ENCODE measurements at regions not wholly inside any gene's neighbourhood (a gene's known extent, or its start where the extent isn't known, plus 50 kb on each side); places are given as distances from the start of the nearest gene placed in this dataset.

- TF ChIP-seq CTCF (IDR thresholded peaks at IDR 0.05; ENCODE audit: low read depth, low read length, poor library complexity, severe bottlenecking) (no peak), EZH2phosphoT487 (IDR thresholded peaks at IDR 0.05; ENCODE audit: borderline replicate concordance, low read length) (no peak)
Observed at GRCh38 chr11:91263496-91264365, 960.9 kb upstream of the FAT3 start.

All from DOHH2 (cell line).